ENCODE measurements at regions not wholly inside any gene's neighbourhood (a gene's known extent, or its start where the extent isn't known, plus 50 kb on each side); places are given as distances from the start of the nearest gene placed in this dataset.

- Histone ChIP-seq H3K4me3 (ENCODE audit: low read depth in 1 of 2, low read length in 1 of 2) (no peak overlapping the region), H3K36me3 (no peaks in the 10 kb centered on the region), H3K27me3 (peaks cover 49% of the 10 kb centered on the region), H3K27ac (no peak overlapping the region), H3K9me3 (no peaks in the 10 kb centered on the region), H3K4me1 (ENCODE audit: control insufficient read depth in 1 of 2, insufficient read depth in 1 of 2, low read depth in 1 of 2, low read length in 1 of 2) (no peaks in the 10 kb centered on the region)
- no peak for TF ChIP-seq CTCF (IDR thresholded peaks at IDR 0.05)
Observed at GRCh38 chr18:59968583-59968982, 68.8 kb downstream of the PMAIP1 start.

- Histone ChIP-seq H3K27ac (no peak overlapping the region), H3K9me3 (no peaks in the 10 kb centered on the region), H3K4me1 (ENCODE audit: control insufficient read depth in 1 of 2, insufficient read depth in 1 of 2, low read depth in 1 of 2, low read length in 1 of 2) (no peaks in the 10 kb centered on the region), H3K27me3 (peaks cover 49% of the 10 kb centered on the region), H3K36me3 (no peaks in the 10 kb centered on the region), H3K4me3 (ENCODE audit: low read depth in 1 of 2, low read length in 1 of 2) (no peak overlapping the region)
- TF ChIP-seq CTCF (IDR thresholded peaks at IDR 0.05) = no peak
Observed at GRCh38 chr18:59967878-59968277, 68.1 kb downstream of the PMAIP1 start.

GRCh38 chr18:59966913-59967312 is 67.1 kb downstream of the PMAIP1 start:
- no peak for TF ChIP-seq CTCF (IDR thresholded peaks at IDR 0.05)
- no peaks in the 10 kb centered on the region for H3K9me3 ChIP-seq
- H3K4me1 ChIP-seq (ENCODE audit: control insufficient read depth in 1 of 2, insufficient read depth in 1 of 2, low read depth in 1 of 2, low read length in 1 of 2) = no peaks in the 10 kb centered on the region
- no peak overlapping the region for H3K4me3 ChIP-seq (ENCODE audit: low read depth in 1 of 2, low read length in 1 of 2)
- no peak overlapping the region for H3K27ac ChIP-seq
- H3K36me3 ChIP-seq = no peaks in the 10 kb centered on the region
- peaks cover 49% of the 10 kb centered on the region for H3K27me3 ChIP-seq

GRCh38 chr18:59963229-59963628 is 63.4 kb downstream of the PMAIP1 start:
- TF ChIP-seq CTCF (IDR thresholded peaks at IDR 0.05) = no peak
- no peaks in the 10 kb centered on the region for H3K9me3 ChIP-seq
- H3K4me1 ChIP-seq (ENCODE audit: control insufficient read depth in 1 of 2, insufficient read depth in 1 of 2, low read depth in 1 of 2, low read length in 1 of 2) = no peaks in the 10 kb centered on the region
- H3K4me3 ChIP-seq (ENCODE audit: low read depth in 1 of 2, low read length in 1 of 2) = no peak overlapping the region
- peaks cover 21% of the 10 kb centered on the region for H3K27me3 ChIP-seq
- no peaks in the 10 kb centered on the region for H3K36me3 ChIP-seq
- no peak overlapping the region for H3K27ac ChIP-seq

- H3K27me3 ChIP-seq = peaks cover 13% of the 10 kb centered on the region
- no peak for TF ChIP-seq CTCF (IDR thresholded peaks at IDR 0.05)
- H3K4me3 ChIP-seq (ENCODE audit: low read depth in 1 of 2, low read length in 1 of 2) = no peak overlapping the region
- no peaks in the 10 kb centered on the region for H3K4me1 ChIP-seq (ENCODE audit: control insufficient read depth in 1 of 2, insufficient read depth in 1 of 2, low read depth in 1 of 2, low read length in 1 of 2)
- H3K36me3 ChIP-seq = no peaks in the 10 kb centered on the region
- H3K27ac ChIP-seq = no peak overlapping the region
- no peaks in the 10 kb centered on the region for H3K9me3 ChIP-seq
Observed at GRCh38 chr18:59961070-59961469, 61.3 kb downstream of the PMAIP1 start.

GRCh38 chr18:59960272-59960671 is 60.5 kb downstream of the PMAIP1 start:
- TF ChIP-seq CTCF (IDR thresholded peaks at IDR 0.05) = no peak
- no peak overlapping the region for H3K4me3 ChIP-seq (ENCODE audit: low read depth in 1 of 2, low read length in 1 of 2)
- H3K27ac ChIP-seq = no peak overlapping the region
- peaks cover 5% of the 10 kb centered on the region for H3K27me3 ChIP-seq
- no peaks in the 10 kb centered on the region for H3K9me3 ChIP-seq
- H3K36me3 ChIP-seq = no peaks in the 10 kb centered on the region
- no peaks in the 10 kb centered on the region for H3K4me1 ChIP-seq (ENCODE audit: control insufficient read depth in 1 of 2, insufficient read depth in 1 of 2, low read depth in 1 of 2, low read length in 1 of 2)

Data from neutrophil (primary cell).